Muscle layer of colon (tissue), 2 donors: ENCODE measurements at regions not wholly inside any gene's neighbourhood (a gene's known extent, or its start where the extent isn't known, plus 50 kb on each side); places are given as distances from the start of the nearest gene placed in this dataset.

Experiments used
- H3K27ac ChIP-seq: one replicate; pipeline ENCODE4 v1.7.0; 2013; ENCODE audit warnings: low read depth, mild to moderate bottlenecking, low read length, moderate library complexity
- H3K27me3 ChIP-seq, 2 donors: one replicate each; pipeline ENCODE4 v1.7.0; 2013; ENCODE audit warnings: low read length in 2 of 2, mild to moderate bottlenecking in 2 of 2; ENCODE audit not compliant: insufficient read depth in 2 of 2, control insufficient read depth in 1 of 2
- H3K36me3 ChIP-seq: one replicate; pipeline ENCODE4 v1.7.0; 2013; ENCODE audit warnings: mild to moderate bottlenecking, low read length; ENCODE audit not compliant: insufficient read depth
- H3K4me1 ChIP-seq: one replicate; pipeline ENCODE4 v1.7.0; 2013; ENCODE audit warnings: mild to moderate bottlenecking, low read length; ENCODE audit not compliant: insufficient read depth
- H3K4me3 ChIP-seq, 2 donors: one replicate each; pipeline ENCODE4 v1.7.0; 2013; ENCODE audit warnings: low read length in 2 of 2, low read depth in 1 of 2, mild to moderate bottlenecking in 1 of 2, moderate library complexity in 1 of 2
- H3K9ac ChIP-seq: one replicate; pipeline ENCODE4 v1.7.0; 2013; ENCODE audit warnings: low read length
- H3K9me3 ChIP-seq: one replicate; pipeline ENCODE4 v1.7.0; 2013; ENCODE audit warnings: mild to moderate bottlenecking, low read length
- donor health status: abdominal sarcoma.
- donor health status: Adenocarcinoma of cecum.

DNA sequence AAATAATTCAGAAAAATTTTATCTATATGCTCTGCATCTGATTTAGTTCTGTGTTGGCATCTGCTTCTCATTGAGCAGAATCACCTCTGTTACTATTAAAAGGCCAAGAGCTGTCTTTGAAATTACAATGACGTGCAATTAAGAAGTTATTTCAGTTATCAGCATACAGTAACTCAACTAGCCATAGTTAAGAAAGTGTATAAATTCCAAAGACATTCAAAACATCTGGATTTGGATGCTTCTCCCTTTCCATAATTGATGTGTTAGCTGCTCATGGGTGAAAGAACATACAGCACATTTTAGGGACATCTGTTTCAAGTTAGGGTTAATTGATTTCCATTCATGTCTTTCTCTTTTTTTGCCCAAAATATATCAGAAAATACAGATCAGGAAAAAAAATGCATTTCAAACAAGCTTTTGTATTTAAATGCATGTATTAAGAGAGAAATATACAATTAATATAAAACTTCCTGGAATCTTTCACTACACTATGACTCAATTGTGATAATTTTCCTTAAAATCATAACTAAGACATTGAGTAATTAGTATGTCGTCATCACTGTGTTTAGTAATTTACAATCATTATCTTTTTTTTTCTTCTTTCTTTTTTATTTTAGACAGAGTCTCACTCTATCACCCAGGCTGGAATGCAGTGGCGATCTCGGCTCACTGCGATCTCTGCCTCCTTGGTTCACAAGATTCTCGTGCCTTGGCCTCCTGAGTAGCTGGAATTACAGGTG, 82.7 kb upstream of the MBNL1 start:
- Histone ChIP-seq H3K9me3 (no peaks in the 10 kb centered on the region), H3K27me3 (no peaks in the 10 kb centered on the region), H3K4me3 (no peak overlapping the region), H3K9ac (no peak overlapping the region), H3K27ac (no peak overlapping the region), H3K4me1 (no peaks in the 10 kb centered on the region), H3K36me3 (no peaks in the 10 kb centered on the region)

GRCh38 chr3:152190636-152191183, 78.0 kb upstream of the MBNL1 start:
- Histone ChIP-seq H3K27me3 (no peaks in the 10 kb centered on the region), H3K27ac (no peak overlapping the region), H3K9ac (no peak overlapping the region), H3K9me3 (no peaks in the 10 kb centered on the region), H3K36me3 (no peaks in the 10 kb centered on the region), H3K4me1 (peaks cover 4% of the 10 kb centered on the region), H3K4me3 (no peak overlapping the region)

GRCh38 chr3:152192050-152192449, 76.7 kb upstream of the MBNL1 start:
- Histone ChIP-seq H3K27ac (no peak overlapping the region), H3K9ac (no peak overlapping the region), H3K4me3 (no peak overlapping the region), H3K9me3 (no peaks in the 10 kb centered on the region), H3K4me1 (peaks cover 4% of the 10 kb centered on the region), H3K36me3 (no peaks in the 10 kb centered on the region), H3K27me3 (no peaks in the 10 kb centered on the region)

- H3K4me3 ChIP-seq, result no peak overlapping the region
- H3K9me3 ChIP-seq, result no peaks in the 10 kb centered on the region
- peak overlapping the region; percentile 28 for H3K27ac ChIP-seq
- H3K36me3 ChIP-seq, result no peaks in the 10 kb centered on the region
- H3K9ac ChIP-seq, result no peak overlapping the region
- H3K4me1 ChIP-seq, result peaks cover 13% of the 10 kb centered on the region
- no peaks in the 10 kb centered on the region for H3K27me3 ChIP-seq
Observed at GRCh38 chr3:152192936-152193672, 75.6 kb upstream of the MBNL1 start.

GRCh38 chr3:152193673-152194267, 75.0 kb upstream of the MBNL1 start:
- H3K4me3 ChIP-seq, result no peak overlapping the region
- no peaks in the 10 kb centered on the region for H3K36me3 ChIP-seq
- H3K27ac ChIP-seq, result peak overlapping the region; percentile 28
- no peak overlapping the region for H3K9ac ChIP-seq
- no peaks in the 10 kb centered on the region for H3K27me3 ChIP-seq
- no peaks in the 10 kb centered on the region for H3K9me3 ChIP-seq
- peaks cover 20% of the 10 kb centered on the region for H3K4me1 ChIP-seq

- H3K27ac ChIP-seq, result no peak overlapping the region
- H3K36me3 ChIP-seq, result no peaks in the 10 kb centered on the region
- H3K4me1 ChIP-seq, result peaks cover 33% of the 10 kb centered on the region
Observed at GRCh38 chr3:152195206-152195605, 73.5 kb upstream of the MBNL1 start.

DNA sequence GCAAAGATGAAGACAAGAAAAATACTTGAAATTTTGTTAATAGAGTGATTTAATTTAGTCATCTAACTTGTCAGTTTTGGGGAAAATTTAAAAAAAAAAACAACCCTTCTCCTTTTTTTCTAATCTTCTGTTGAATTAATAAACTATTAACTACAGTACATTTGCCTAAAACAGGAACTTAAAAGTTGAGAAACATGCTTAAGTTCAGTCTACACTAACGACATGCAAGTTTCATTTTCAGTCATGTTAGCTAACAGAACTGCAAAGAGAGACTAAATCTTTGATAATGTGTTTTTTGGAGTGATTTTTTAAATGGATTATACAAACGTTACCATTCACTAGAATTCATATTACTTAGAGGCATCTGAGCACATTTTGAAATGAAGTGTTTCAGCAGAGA, 71.9 kb upstream of the MBNL1 start:
- no peak overlapping the region for H3K9ac ChIP-seq

More at GRCh38 chr3:152195206-152195605, 73.5 kb upstream of the MBNL1 start:
- Histone ChIP-seq H3K9ac (no peak overlapping the region), H3K9me3 (no peaks in the 10 kb centered on the region), H3K4me3 (no peak overlapping the region), H3K27me3 (no peaks in the 10 kb centered on the region)

DNA sequence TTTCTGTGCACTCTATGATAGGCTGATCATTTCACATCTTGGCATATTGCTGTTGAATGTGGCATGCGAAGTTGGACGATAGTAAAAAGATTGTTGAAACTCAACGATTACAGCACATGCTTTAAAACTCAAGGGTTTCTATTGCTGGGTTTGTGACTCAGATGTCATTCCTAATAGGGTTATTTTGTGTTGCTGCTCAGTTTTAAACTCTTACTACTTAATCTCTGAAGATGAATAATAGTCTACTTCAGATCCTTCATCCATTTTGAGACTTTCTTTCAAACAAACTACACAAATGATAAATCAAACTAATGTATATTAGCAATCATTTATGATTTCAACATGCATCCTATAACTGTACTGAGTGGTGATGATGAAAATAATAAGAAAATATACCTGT, 71.3 kb upstream of the MBNL1 start:
- peak overlapping the region in 1 of 2 donors; percentile 16 for H3K4me3 ChIP-seq
- no peaks in the 10 kb centered on the region for H3K36me3 ChIP-seq
- H3K27ac ChIP-seq, result peak overlapping the region; percentile 56
- H3K9me3 ChIP-seq, result no peaks in the 10 kb centered on the region
- H3K9ac ChIP-seq, result peak overlapping the region; percentile 25
- H3K27me3 ChIP-seq, result no peaks in the 10 kb centered on the region
- peaks cover 38% of the 10 kb centered on the region for H3K4me1 ChIP-seq

More for the DNA sequence above, 71.9 kb upstream of the MBNL1 start:
- Histone ChIP-seq H3K36me3 (no peaks in the 10 kb centered on the region), H3K27me3 (no peaks in the 10 kb centered on the region), H3K4me3 (peak overlapping the region; percentile 21 to 45), H3K9me3 (no peaks in the 10 kb centered on the region), H3K4me1 (peaks cover 39% of the 10 kb centered on the region), H3K27ac (peak overlapping the region; percentile 56)

DNA sequence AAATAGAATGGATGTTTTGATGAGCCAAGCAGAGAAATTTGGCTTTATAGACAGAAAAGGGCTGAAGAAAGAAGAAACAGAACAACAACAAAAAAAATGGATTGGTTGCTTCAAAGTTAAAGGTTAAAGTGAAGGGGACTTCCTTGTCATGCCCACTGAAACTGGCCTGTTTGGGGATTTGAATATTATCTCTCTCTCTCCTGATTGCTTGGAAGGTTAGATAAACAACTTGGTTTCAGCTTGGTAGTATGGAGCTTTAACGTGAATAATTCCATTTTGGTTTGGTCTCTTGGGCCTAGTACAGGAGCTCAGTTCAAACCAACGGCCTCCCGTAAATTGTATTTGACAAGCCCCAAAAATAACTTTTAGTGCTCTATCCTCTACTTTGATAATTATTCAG, 70.8 kb upstream of the MBNL1 start:
- peak overlapping the region; percentile 25 for H3K9ac ChIP-seq
- no peaks in the 10 kb centered on the region for H3K36me3 ChIP-seq
- H3K4me1 ChIP-seq, result peaks cover 43% of the 10 kb centered on the region
- no peaks in the 10 kb centered on the region for H3K9me3 ChIP-seq
- peak overlapping the region in 1 of 2 donors; percentile 16 for H3K4me3 ChIP-seq
- H3K27me3 ChIP-seq, result no peaks in the 10 kb centered on the region
- peak overlapping the region; percentile 56 for H3K27ac ChIP-seq

GRCh38 chr3:152198665-152199064, 70.1 kb upstream of the MBNL1 start:
- Histone ChIP-seq H3K9ac (no peak overlapping the region), H3K36me3 (no peaks in the 10 kb centered on the region), H3K4me1 (peaks cover 47% of the 10 kb centered on the region), H3K9me3 (no peaks in the 10 kb centered on the region), H3K27me3 (no peaks in the 10 kb centered on the region), H3K4me3 (no peak overlapping the region), H3K27ac (peak overlapping the region; percentile 56)

DNA sequence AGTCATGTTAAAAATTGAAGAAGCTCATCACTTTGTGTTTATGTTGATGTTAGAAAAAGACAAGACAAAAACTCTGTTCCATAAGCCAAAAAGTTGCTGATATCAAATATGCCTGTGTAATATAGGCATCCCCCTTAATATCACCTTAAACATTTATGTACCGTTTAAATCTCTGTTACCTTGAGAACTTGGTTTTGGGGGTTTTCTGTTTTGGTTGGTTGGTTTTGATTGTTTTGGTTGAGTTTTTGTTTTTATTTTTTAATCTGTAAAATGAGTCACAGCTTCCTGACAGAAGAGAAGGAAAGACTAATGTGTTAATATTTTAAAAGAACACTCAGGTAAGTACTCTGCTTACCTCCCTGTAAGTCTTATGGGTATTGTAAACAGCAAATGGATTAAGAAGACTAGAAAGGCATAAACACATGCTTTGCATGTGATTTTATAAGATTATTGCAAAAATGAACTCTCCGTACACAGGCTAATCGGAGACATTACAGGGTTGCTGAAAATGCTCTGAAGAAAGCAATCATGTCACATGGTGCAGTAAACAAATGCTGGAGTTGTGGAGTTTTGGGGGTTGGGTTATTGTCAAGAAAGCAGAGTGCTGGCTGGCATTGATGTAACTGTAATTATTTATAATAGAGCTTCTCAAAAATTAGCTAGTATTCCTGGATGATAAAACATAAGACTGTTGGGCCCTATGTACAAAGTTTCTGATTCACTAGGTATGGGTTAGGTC, 69.5 kb upstream of the MBNL1 start:
- Histone ChIP-seq H3K4me3 (peak overlapping the region in 1 of 2 donors; percentile 22), H3K4me1 (peaks cover 47% of the 10 kb centered on the region), H3K36me3 (no peaks in the 10 kb centered on the region), H3K9me3 (no peaks in the 10 kb centered on the region), H3K9ac (peak overlapping the region; percentile 41), H3K27me3 (no peaks in the 10 kb centered on the region), H3K27ac (peak overlapping the region; percentile 56)
